HG03103 (cell line): ENCODE measurements at regions not wholly inside any gene's neighbourhood (a gene's known extent, or its start where the extent isn't known, plus 50 kb on each side); places are given as distances from the start of the nearest gene placed in this dataset.
"Not testable (repeated sequence)": the region's sequence is repeated elsewhere in the genome, so short reads cannot be mapped to it uniquely, and the experiment has no call there.

Source experiments
- ATAC-seq: cut with Tn5 transposase; IDR thresholded peaks from one replicate; pipeline ENCODE4 v1.9.1; 2021; ENCODE audit warnings: low read depth; ENCODE audit not compliant: unreplicated experiment

DNA sequence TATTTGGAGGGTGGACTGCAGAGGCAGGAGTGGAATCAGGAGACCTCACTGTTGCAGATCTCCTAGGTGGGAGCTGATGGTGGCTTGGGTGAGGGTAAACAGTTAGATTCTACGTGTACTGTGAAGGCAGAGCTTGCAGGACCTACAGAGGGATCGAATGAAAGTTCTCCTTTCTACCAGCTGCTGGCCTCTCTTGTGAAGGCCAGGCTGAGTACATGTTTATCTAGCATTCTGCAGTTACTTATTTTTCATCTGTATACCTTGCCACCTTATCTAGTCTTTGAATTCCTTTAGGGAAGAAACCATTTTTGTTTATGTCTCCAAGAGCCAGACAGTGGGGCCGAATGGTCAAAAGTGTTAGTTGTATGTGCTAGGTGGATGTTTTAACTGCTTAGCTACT is 57.6 kb downstream of the PTTG1 start:
- no peak for ATAC-seq

DNA sequence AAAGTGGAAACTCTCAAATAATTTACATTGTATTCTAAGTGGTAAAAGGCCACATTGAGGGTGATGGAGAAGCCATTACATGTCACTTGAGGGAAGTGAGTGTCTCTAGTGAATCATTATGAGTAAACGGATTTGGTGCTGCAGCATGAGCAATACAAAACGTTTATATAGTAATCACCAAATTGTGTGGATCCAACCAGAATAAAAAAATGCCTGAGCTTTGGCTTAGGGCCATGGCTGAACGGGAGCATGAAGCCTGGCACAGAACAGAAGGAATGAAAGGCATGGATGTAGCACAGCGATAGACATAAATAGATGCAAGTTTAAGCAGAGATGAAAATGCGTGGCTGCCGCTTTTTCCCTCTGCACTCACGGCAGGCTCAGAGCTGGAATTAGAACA is 58.3 kb downstream of the PTTG1 start:
- ATAC-seq = no peak

GRCh38 chr5:160480652-160481051 is 59.0 kb downstream of the PTTG1 start:
- no peak for ATAC-seq

DNA sequence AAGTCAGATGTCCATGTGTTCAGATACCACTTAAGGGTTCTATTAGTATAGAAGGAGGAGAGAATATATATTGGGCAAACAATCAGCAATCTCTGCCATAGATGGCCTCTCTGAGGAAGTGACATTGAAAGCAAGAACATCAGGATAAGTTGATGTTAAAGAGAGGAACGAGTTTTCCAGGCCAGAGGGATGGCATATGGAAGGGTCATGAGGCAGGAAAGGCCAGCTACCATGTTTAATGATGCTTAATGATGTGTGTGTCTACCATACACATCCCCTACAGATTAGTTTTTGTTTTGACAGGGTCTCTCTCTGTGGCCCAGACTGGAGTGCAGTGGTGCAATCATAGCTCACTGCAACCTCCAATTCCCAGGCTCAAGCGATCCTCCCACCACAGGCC is 63.0 kb downstream of the PTTG1 start:
- no peak for ATAC-seq

DNA sequence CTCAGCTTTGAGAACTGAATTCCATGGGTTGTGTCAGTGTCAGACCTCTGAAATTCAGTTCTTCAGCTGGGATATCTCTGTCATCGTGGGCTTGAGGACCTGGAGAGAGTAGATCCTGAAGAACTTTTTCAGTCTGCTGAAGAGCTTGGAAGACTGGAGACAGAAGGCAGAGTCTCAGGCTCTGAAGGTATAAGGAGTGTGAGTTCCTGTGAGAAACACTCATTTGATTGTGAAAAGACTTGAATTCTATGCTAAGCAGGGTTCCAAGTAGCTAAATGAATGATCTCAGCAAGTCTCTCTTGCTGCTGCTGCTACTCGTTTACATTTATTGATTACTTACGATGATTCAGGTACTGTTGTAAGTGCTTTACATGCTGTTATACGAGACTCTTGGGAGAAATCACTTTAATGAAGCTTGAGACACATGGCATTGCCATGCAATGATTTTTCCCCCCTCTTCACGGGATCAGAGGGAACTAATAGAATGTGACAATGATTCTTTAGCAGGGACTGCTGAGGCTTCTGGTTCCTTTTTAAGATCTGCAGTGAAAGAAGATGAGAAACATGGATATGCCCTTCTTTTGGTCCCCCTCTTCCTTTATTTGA is 63.8 kb downstream of the PTTG1 start:
- no peak for ATAC-seq

DNA sequence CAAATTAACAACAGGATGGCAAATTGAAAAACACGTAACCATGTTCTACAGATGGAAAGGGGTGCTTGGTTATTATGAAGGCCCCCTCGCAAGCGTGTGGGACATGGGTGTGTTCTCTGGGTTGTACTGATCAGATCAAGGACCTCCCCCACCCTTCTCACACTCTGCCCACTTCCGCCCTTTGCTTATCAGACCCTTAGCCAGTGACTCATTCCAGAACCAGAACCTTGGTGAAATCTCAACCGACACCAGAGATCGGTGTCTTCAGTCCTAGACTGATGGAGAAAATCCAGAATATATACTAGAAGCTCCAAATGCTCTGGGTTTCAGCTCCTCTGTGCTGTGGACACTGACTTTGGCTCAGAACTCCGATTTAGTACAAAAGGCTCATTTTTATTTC is 64.9 kb downstream of the PTTG1 start:
- ATAC-seq = peak; percentile 64

GRCh38 chr5:160488394-160489325 is 67.0 kb downstream of the PTTG1 start:
- no peak for ATAC-seq

DNA sequence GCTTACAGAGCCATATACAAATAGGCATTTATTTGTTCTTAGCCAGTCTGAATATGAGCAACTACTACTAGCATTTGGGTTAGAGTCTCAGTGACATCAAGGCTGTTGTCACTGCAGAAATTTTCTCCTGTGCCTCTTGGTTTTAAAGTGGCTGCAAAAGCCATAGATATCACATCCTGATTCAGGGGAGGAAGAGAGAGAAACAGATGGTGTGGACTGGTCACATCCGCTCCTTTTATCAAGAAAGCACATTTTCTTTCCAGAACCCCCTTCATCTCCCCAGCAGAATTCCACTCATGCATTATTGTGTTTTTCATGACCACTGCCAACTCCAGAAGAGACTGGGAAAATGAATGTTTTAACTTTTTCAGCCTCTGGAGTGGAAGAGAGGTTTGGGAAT is 69.8 kb downstream of the PTTG1 start:
- no peak for ATAC-seq

GRCh38 chr5:160492565-160492964 is 70.9 kb downstream of the PTTG1 start:
- ATAC-seq = no peak

DNA sequence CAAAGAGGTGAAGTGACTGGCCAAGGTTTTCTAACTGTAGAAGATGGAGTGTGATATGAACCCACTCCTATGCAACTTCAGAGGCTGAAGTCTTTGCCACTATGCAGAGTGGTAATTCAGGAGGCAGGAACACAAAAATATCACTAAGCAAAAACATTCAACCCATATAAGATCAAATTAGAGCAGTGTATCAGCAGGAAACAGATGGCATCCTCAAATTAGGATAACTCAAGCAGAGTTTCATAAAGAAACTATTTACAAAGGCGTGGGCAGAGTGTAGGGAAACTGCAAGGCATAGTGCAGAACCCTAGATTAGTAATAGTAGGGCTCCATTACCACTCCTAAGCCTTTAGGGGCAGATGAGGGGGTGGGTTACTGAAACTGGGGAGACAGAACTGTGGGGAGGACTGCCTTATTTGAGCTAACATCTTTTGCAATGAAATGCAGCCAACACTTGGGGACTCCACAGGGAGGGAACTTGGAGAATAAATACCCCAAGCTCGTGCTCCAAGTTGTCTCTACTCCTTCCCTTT is 72.2 kb downstream of the PTTG1 start:
- no peak for ATAC-seq

DNA sequence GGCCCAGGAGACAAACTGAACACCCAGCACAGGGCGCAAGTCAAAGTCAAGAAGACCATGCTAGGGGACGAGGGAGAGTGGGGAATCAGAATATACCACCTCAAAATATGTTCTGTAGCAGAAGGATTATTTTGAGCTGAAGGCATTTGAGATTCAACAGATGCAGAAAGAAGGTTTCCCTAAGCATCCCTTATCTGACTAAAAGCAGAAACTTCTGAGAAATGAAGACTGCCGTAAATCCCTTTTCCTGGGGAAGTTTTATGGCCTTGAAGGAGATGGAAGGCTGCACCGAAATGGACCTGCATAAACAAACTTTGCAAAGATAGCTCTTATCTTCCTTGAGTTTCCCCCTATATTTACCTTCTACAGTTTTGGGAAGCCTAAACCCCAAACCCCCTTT is 72.8 kb downstream of the PTTG1 start:
- ATAC-seq = no peak

GRCh38 chr5:160496334-160496733 is 74.7 kb downstream of the PTTG1 start:
- ATAC-seq = no peak

DNA sequence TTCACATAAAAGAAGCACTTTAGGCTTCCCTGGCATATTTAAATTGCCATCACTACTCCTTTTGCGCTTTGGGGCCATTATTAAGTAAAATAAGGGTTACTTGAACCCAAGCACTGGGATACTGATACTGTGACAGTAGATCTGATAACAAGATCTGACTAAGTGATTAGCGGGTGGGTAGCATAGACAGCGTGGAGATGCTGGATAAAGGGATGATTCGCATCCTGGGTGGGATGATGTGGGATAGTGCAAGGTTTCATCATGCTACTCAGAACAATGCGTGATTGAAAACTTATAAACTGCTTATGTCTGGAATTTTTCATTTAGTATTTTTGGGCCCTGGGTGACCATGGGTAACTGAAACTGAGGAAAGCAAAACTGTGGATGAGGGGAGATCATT is 75.1 kb downstream of the PTTG1 start:
- no peak for ATAC-seq

- ATAC-seq = no peak
These were observed 76.2 kb downstream of the PTTG1 start for GRCh38 chr5:160497878-160498277.

DNA sequence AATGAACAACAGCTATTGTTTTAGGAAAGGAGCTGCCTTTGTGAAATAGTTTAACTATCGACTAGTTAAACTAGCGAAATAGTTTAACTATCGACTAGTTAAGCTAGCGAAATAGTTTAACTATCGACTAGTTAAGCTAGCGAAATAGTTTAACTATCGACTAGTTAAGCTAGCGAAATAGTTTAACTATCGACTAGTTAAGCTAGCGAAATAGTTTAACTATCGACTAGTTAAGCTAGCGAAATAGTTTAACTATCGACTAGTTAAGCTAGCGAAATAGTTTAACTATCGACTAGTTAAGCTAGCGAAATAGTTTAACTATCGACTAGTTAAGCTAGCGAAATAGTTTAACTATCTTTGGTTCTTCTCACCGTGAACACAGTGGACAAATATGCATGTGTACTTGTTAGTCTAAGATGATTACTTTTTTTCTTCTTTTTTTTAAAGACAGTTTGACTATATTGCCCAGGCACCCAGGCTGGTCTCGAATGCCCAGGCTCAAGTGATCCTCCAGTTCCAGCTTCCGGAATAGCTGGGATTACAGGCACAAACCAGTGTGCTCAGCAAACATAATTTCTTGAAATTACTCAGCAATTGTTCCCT is 76.9 kb downstream of the PTTG1 start:
- not testable (repeated sequence) for ATAC-seq

DNA sequence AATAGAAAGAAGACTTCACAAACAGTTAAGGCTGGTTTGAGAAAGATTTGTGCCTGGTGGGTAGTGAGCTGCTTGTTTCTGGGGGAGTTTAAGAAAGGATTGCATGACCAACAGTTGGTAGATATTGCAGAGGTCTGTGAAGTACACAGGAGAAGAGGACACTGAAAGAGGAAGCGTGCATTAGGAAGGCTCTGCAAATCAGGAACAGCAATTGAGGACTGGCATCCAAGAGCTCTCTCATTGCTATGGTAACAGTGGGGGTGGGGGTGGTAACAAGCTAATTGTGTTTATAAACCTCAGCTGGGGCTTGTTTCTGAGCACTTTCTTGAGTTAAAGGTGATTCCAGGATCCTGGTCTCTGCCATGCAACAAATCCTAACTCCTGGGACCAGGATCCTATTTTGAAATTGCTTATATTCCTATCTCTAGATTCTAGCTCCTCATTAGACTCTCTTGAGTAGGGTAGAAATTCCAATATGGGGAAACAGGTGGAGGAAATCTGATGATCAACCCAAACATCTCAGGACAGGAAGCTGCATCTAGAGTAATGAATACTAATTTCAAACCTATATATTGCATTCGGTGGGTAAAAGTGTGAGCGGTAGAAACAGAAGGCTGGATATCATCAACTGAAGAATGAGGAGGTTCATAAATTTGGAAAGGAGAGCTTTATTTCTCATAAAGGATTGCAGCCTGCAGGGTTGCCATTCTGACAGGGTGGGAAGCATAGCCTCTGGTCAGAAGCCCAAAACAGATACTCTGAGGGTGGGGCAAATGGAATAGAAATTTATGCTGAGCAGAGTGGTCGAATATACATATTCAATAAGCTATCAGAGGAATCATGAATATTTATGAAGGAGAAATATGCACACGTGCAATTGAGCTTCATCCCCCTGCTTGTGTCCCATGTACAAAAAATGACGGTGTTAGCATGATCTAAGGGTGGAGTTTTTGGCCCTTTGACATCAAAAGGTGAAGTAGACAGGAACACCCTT is 79.4 kb downstream of the PTTG1 start:
- peak; percentile 54 for ATAC-seq

- ATAC-seq = no peak
These were observed 83.3 kb downstream of the PTTG1 start for GRCh38 chr5:160504906-160505305.

DNA sequence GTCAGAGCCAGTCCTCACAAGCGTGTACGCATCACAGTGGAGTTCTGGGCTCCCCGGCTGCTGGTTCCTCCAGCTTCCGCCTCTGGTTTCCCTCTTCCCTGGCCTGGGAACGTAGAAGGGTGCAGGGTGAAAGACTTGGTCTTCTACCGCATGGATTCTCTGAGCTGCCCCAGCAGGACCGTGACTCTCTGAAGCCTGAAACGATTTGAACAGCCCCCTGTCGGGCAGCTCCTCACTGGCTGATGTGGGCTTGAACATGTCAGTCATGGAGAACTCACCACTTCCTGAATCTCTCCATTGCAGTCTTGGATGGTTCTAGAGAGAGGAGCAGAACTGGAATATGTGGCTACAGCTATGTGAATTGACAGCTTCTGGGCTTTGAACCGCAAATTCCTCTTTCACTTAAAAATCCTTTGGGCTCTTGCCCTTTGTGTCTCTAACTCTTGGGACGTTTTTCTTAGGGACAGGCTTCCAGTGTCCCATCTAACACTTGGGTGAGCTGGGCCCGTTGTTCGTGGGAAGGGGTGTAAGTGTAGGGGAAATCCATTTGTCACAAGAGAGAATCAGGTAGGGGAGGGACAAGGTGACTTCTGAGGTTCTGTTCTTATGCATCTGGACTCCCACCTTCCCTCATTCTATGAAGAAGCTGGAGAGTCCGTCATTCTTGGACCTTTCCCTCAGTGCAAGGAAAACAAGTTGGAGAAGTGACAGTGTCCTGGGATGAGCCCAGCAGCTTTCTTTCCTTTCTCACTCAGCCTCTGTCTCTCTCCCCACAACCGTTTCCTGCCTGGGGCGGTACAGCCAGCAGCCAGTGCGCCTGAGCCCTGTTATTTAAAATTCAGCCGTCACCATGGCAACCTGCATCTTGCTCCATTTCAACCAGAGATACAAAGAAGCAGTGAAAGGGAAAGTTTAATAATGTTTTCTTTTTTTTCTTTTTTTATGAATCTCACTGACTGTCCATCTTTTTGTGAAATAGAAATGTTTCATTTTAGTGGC is 84.7 kb downstream of the PTTG1 start:
- ATAC-seq = peak; percentile 73

DNA sequence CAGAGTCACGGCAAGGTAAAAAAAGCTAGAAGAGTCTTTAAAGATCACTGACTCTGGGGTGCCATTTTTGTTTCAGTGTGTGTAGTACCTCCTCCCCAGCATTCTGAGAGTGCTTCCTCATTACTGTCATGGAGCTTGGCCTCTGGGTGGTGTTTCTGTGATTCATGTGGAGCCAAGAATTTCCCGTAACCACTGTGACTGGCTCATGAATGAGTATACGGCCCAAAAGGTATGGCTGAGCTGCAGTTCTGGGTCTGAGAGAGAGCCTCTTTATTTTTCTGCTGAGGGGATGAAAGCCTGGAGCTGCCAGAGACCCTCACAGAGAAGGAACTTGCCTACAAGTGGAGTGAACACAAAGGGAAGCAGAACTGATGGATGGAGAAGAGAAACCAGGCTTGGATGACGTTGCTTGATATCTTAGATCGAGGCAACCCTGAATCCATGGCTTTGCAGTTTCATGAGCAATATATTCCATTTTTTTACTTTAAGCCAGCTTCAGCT is 85.6 kb downstream of the PTTG1 start:
- no peak for ATAC-seq
